OCI-LY7 (cell line): ENCODE measurements at regions not wholly inside any gene's neighbourhood (a gene's known extent, or its start where the extent isn't known, plus 50 kb on each side); places are given as distances from the start of the nearest gene placed in this dataset.

ENCODE experiments used
- BruUV-seq: library from RNA; stranded (reverse); fragments of 400-500 nt; replicated peaks from 2 replicates; lab custom pipeline; 2021; lab: Mats Ljungman, UMichigan
- CTCF ChIA-PET: fragments of 300-600 bp; sonication (Branson Sonifier 250); formaldehyde crosslinking; loops from one replicate; lab custom pipeline; 2022; ENCODE audit warnings: antibody characterized with exemption; ENCODE audit not compliant: unreplicated experiment; lab: Charles Lee
- POLR2A ChIA-PET: fragments of 300-600 bp; sonication (Branson Sonifier 250); formaldehyde crosslinking; loops from one replicate; lab custom pipeline; 2022; ENCODE audit warnings: antibody characterized with exemption; lab: Charles Lee
- DNase-seq: peaks from one replicate; pipeline ENCODE4 v3.0.0-alpha.2; 2015; ENCODE audit warnings: low spot score
- H2AFZ ChIP-seq: fragments of 200-600 bp; sonication (generic), shearing (Covaris generic); 2 replicates; pipeline ENCODE4 v1.6.1; 2014; ENCODE audit warnings: mild to moderate bottlenecking, antibody characterized with exemption, low read length, moderate library complexity
- H3K27ac ChIP-seq: fragments of 200-600 bp; sonication (generic); 2 replicates; pipeline ENCODE4 v1.5.1; 2014; ENCODE audit warnings: mixed run types, low read depth, mild to moderate bottlenecking, moderate library complexity, low read length, inconsistent platforms; ENCODE audit not compliant: poor library complexity, severe bottlenecking
- H3K36me3 ChIP-seq: fragments of 200-600 bp; sonication (generic); 2 replicates; pipeline ENCODE4 v1.6.1; 2014; ENCODE audit warnings: mild to moderate bottlenecking, antibody characterized with exemption, low read length, moderate library complexity, mixed read lengths; ENCODE audit not compliant: insufficient read depth
- H3K4me1 ChIP-seq: fragments of 200-600 bp; sonication (generic); 2 replicates; pipeline ENCODE4 v1.5.1; 2014; ENCODE audit warnings: mild to moderate bottlenecking, low read length; ENCODE audit not compliant: insufficient read depth, poor library complexity, severe bottlenecking
- H3K4me2 ChIP-seq: fragments of 200-600 bp; sonication (generic); 2 replicates; pipeline ENCODE4 v1.6.1; 2014; ENCODE audit warnings: mild to moderate bottlenecking, low read length
- H3K4me3 ChIP-seq: fragments of 200-600 bp; sonication (generic); 2 replicates; pipeline ENCODE4 v1.5.1; 2014; ENCODE audit warnings: mild to moderate bottlenecking, low read depth, low read length; ENCODE audit not compliant: poor library complexity, severe bottlenecking
- H3K79me2 ChIP-seq: fragments of 200-600 bp; sonication (generic); 2 replicates; pipeline ENCODE4 v1.6.1; 2016; ENCODE audit warnings: low read depth, mild to moderate bottlenecking, low read length, moderate library complexity, mixed read lengths; ENCODE audit not compliant: insufficient read depth
- H3K9me2 ChIP-seq: fragments of 200-600 bp; sonication (generic); 2 replicates; pipeline ENCODE4 v1.6.1; 2016; ENCODE audit warnings: mild to moderate bottlenecking, low read length, mixed read lengths; ENCODE audit not compliant: insufficient read depth
- H3K9me3 ChIP-seq: fragments of 200-600 bp; sonication (generic); 2 replicates; pipeline ENCODE4 v1.6.1; 2014; ENCODE audit warnings: mild to moderate bottlenecking, mixed run types, low read length, mixed read lengths
- H4K20me1 ChIP-seq: fragments of 200-600 bp; sonication (generic); 2 replicates; pipeline ENCODE4 v1.6.1; 2014; ENCODE audit warnings: mild to moderate bottlenecking, antibody characterized with exemption, low read length, moderate library complexity, mixed read lengths; ENCODE audit not compliant: insufficient read depth
- EZH2phosphoT487 ChIP-seq: fragments of 200-600 bp; sonication (generic); IDR thresholded peaks from 2 replicates; pipeline ENCODE4 v1.6.1; 2018; ENCODE audit warnings: low read depth, borderline replicate concordance, mild to moderate bottlenecking, mixed run types, antibody characterized with exemption, low read length, moderate library complexity, mixed read lengths
- intact Hi-C: fragments of 100-400 bp; cut with micrococcal nuclease; formaldehyde crosslinking; loops from one replicate; pipeline ENCODE4 v1.10.0; 2022; ENCODE audit not compliant: unreplicated experiment
- TF ChIP-seq, protein P1 (sequence below): fragments of 200-600 bp; sonication (generic); conservative IDR thresholded peaks from 2 replicates; pipeline ENCODE4 v1.5.1; 2014; ENCODE audit warnings: mild to moderate bottlenecking, antibody characterized with exemption, low read length, moderate library complexity, mixed read lengths

DNA sequence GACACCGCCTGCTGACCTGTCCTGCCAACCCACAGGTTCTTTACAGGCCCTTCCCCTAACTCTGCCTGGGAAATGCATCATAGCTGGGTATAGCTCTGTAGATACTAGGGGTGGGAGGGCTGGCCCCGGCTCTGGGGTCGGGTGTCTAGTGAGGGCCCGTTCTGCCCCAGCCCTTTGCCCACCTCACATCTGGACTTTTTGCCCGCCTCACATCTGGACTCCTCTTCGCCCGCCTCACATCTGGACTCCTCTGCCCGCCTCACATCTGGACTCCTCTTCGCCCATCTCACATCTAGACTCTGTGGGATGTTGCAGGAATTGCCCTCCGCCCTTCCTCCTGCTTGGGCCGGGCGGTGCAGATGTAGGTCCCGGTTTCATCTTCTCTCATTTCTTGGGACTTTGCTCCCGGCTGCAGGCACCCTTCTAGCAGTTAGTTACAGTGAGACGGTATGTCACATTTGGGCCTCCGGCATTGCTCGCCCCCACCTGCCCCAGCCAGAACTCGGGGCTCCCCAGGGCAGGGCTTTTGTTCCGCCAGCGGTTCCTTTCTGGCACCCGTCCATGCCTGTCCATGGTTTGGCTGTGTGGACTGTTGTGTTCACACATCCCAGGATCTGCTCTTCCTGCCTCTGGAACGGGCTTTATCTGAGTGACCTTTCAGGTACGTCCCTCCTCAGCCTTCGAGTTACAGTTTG is 1153.7 kb downstream of the BRD1 start:
- Histone ChIP-seq H3K27ac (no peak overlapping the region), H4K20me1 (no peaks in the 10 kb centered on the region), H2AFZ (no peak overlapping the region), H3K4me1 (no peaks in the 10 kb centered on the region), H3K9me3 (peaks cover 10% of the 10 kb centered on the region; the same call in 1 of the 2 replicates), H3K4me2 (no peak overlapping the region), H3K9me2 (no peaks in the 10 kb centered on the region), H3K36me3 (no peaks in the 10 kb centered on the region), H3K79me2 (no peaks in the 10 kb centered on the region), H3K4me3 (no peak overlapping the region)
- no peak for TF ChIP-seq EZH2phosphoT487
- TF ChIP-seq, protein P1, sequence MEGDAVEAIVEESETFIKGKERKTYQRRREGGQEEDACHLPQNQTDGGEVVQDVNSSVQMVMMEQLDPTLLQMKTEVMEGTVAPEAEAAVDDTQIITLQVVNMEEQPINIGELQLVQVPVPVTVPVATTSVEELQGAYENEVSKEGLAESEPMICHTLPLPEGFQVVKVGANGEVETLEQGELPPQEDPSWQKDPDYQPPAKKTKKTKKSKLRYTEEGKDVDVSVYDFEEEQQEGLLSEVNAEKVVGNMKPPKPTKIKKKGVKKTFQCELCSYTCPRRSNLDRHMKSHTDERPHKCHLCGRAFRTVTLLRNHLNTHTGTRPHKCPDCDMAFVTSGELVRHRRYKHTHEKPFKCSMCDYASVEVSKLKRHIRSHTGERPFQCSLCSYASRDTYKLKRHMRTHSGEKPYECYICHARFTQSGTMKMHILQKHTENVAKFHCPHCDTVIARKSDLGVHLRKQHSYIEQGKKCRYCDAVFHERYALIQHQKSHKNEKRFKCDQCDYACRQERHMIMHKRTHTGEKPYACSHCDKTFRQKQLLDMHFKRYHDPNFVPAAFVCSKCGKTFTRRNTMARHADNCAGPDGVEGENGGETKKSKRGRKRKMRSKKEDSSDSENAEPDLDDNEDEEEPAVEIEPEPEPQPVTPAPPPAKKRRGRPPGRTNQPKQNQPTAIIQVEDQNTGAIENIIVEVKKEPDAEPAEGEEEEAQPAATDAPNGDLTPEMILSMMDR = no peak
- DNase-seq = no peak
- ChIA-PET POLR2A (no interaction called here), CTCF (no interaction called here)
- BruUV-seq = no TSS peak
- intact Hi-C loops = no loop called here

DNA sequence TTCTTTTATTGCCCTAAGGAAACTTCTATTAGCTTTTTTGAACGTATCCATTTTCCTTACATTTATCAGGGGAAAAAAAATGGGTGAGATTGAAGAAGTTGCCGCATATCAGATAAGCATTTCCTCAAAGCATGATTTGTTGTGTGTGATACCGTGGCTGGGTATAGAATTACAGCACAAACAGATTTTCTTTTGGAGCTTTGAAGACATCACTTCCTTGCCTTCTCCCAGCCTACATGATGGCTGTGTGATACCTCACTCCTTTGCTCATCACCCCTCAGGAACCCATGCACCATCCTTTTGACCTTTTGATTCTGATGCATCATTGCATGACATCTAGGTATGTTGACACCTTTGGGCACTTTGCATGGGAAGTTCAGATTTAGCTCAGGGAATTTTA is 1155.3 kb downstream of the BRD1 start:
- DNase-seq = no peak
- no peak overlapping the region for H3K27ac ChIP-seq
- POLR2A ChIA-PET = no interaction called here
- TF ChIP-seq, protein P1 = no peak
- no peak for TF ChIP-seq EZH2phosphoT487
- H3K79me2 ChIP-seq = no peaks in the 10 kb centered on the region
- H3K4me1 ChIP-seq = no peaks in the 10 kb centered on the region
- intact Hi-C loops = no loop called here
- no TSS peak for BruUV-seq
- no peaks in the 10 kb centered on the region for H3K36me3 ChIP-seq
- H3K9me3 ChIP-seq = peaks cover 10% of the 10 kb centered on the region; the same call in 1 of the 2 replicates
- H2AFZ ChIP-seq = no peak overlapping the region
- H3K4me3 ChIP-seq = no peak overlapping the region
- CTCF ChIA-PET = no interaction called here
- H3K9me2 ChIP-seq = no peaks in the 10 kb centered on the region
- no peak overlapping the region for H3K4me2 ChIP-seq
- H4K20me1 ChIP-seq = no peaks in the 10 kb centered on the region

DNA sequence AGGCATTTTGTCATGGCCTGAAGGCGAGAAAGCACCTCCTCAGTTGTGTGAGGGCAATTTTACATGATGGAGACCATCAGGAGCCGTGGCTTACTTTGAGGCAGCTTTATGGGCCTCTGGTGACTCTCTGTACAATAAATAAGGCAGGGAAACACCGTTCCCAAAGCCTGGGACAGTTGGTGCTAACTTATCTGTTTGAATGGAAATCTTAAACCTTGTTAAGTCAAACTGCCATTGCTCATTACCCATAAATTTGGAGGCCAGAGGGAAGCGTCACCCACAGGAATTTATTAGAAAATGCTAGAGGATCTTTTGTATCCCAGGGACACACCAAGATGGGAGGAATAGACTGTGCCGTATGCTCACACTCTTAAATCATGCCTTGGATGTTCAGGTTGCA is 1156.9 kb downstream of the BRD1 start:
- Histone ChIP-seq H4K20me1 (no peaks in the 10 kb centered on the region), H3K36me3 (no peaks in the 10 kb centered on the region), H3K4me1 (no peaks in the 10 kb centered on the region), H2AFZ (no peak overlapping the region), H3K27ac (no peak overlapping the region), H3K4me3 (no peak overlapping the region), H3K79me2 (no peaks in the 10 kb centered on the region), H3K9me3 (peaks cover 10% of the 10 kb centered on the region; the same call in 1 of the 2 replicates), H3K4me2 (no peak overlapping the region), H3K9me2 (no peaks in the 10 kb centered on the region)
- intact Hi-C loops = no loop called here
- no TSS peak for BruUV-seq
- CTCF ChIA-PET = no interaction called here
- TF ChIP-seq, protein P1 = no peak
- POLR2A ChIA-PET = no interaction called here
- no peak for DNase-seq
